ENCODE measurements at regions not wholly inside any gene's neighbourhood (a gene's known extent, or its start where the extent isn't known, plus 50 kb on each side); places are given as distances from the start of the nearest gene placed in this dataset.

- no peak for DNase-seq
Observed at GRCh38 chr7:51727441-51727840, 410.8 kb upstream of the COBL start.

DNA sequence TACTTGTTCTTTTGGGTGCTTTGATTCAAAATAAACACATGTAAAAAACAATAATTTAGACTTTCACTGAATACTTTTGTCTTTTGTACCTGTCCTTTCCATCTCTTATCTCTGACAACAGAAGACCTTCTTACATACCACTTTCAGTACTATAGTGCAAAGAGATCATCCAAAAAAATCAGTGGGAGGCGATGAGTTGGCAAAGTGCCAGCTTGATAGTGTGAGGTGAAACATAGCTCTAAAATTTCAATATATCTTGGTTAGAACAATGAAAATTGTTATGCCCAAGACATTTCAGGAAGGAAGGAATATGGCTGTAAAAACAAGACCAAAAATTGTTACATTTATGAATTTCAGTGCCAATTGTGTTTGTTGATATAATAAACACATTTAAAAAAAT is 390.2 kb upstream of the COBL start:
- no peak for DNase-seq

DNA sequence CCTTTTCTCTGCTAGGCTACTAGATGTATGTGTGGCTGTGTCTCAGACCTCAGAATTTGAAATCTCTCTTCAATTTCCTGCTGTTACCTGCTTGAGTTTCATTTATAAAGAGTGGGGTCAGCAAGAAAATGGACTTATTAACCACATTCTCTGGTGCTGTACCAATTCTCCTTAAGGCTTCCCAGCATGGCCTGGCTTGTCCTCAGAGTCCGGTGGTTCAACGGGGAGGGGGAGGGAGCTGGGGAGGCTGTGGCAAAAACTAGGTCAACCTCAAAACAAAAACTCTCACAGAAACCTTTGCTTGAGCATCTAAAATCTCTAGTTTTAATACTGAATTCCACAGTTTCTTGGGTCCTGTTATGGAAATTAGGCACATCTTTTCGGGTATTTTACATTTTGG is 389.1 kb upstream of the COBL start:
- no peak for DNase-seq

DNA sequence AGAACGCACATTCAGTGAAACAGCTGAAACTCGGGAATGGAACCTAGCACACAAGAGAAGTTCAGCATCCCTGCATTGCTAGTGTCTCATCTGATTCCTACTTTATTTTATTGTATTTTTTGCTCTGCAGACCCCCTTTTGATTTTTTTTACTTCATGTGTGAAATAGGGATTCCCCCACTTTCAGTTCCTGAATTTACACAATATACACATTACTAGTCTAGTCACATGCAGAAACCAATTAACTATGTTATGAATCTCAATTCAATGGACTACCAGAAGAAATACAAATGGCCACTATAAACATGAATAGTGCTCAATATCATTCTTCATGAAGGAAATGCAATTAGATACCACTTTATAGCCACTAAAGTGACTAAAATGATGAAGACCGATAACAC is 386.1 kb upstream of the COBL start:
- no peak for DNase-seq

- no peak for DNase-seq
Observed at GRCh38 chr7:51701935-51702334, 385.3 kb upstream of the COBL start.

- no peak for DNase-seq
Observed at GRCh38 chr7:51700593-51701215, 384.1 kb upstream of the COBL start.

DNA sequence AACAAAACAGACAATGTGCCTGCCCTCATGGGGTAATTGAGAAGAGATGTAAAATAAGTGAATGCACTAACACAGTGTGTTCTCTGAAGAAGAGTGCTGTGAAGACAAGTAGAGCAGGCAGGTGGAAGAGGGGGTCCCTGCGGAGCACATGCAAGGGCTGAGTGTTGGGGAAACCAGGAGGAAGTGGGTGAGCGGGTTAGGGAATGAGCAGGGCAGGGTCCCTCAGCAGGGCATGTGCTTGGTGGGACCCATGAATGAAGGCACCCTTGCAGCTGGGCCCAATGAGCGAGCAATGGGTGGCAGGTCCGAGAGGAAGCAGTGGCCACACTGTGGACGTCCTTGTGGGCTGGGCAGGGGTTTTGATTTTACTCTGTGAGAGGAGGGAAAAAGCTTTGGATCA is 376.6 kb upstream of the COBL start:
- no peak for DNase-seq

DNA sequence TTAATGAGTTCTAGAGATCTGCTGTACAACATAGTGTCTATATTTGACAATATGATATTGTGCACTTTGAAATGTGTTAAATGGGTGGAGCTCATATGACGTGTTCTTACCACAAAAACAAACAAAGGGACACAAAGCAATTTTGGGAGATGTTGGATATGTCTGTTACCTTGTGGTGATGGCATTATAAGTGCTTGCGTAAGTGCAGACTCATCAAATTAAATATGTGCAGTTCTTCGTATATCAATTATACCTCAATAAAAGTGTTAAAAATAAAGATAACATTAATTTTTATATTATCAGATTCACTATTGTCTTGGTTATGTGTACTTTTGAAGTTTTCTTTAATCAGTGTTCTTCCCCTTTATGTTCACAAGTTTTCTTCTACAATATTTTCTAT is 372.9 kb upstream of the COBL start:
- no peak for DNase-seq

- DNase-seq, result no peak
Observed at GRCh38 chr7:51685794-51686193, 369.2 kb upstream of the COBL start.

DNA sequence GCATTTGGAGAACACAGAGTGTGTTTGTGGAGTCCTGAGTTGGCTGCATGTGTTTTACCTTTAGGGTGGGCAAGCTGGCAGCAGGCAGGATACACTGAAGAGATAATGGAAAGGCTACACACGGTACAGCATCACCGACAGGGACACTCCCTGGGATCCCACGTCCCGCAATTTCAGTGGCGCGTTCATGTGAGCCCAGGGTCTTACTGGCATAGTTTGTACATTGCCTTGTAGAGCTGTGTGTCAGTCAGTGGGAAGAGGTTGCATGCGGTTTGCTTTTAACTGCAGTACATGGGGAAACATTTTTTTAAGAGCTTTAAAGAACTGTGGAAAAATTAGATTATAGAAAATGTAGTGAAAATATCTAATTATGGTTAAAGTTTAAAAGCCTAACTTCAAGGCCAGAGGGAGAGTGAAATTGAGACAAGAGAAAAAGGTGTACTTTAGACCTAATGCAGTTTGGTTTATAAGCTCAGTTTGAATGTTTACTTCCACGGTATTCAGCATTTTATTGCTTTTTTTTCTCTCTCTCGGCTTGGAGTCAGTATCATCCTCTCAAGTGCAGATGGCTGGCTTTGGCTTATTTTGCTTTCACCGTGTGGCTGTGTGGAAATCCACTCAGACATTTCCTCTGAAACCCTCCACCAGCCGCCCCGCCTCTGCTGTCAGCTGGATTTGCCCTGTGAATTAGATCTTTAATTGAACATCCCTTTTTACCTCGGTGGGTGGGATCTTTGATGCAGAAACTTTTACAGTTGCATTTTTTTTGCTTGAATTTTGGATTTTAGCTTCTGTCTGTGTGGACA is 364.2 kb upstream of the COBL start:
- no peak for DNase-seq

- DNase-seq, result no peak
Observed at GRCh38 chr7:51679358-51679757, 362.7 kb upstream of the COBL start.

DNA sequence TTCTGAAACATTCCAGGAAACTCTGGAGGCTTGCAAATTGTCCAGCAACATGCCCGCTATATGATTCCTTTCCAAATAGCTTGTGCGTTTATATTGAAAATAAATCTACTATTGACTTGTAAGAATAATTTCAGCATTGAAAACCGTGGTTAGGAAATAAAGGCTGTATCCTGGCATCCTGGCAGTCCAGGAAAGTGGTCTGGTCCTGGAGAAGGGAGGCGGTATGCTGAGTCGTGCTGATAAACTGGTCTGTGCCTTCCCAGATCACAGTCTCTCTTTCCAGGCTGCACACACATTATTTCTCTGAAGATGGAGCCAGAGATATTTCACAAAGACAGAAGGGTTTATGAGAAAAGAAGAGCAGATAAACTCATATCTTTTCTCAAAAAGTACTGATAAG is 350.1 kb upstream of the COBL start:
- no peak for DNase-seq

GRCh38 chr7:51666266-51666665 is 349.7 kb upstream of the COBL start:
- DNase-seq, result no peak

DNA sequence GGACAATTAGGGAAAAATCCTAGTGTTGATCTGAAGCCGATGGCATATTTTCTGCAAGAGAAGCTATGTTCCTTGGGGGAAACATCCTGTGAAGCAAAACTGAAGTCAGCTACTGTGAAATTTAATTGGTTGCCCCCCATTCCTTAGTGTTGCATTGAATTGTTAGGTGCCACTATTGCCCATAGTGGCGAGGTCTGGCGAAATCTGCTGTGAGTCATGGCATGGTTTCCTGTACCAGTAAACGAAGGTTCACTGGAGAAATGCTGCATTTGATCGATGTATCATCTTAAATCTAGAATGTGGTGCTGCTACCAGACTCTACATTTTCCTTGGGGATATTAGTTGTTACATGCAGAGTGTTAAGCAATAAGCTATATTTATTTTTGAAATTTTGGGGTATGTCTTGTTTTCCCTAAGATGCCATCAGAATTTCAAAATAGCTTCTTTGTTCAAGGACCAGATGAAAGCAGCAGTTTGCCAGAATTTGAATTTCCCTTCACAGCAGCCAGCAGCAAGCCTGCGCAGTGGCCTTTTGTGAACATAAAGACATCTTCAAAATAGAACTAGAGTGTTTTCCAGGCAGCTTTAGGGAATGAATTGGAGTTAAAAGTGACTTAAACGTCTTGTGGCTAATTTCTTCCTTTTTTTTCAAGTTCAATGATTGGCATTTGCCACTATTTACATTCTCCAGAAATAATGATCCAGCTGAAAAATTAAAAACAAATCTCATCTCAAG is 348.6 kb upstream of the COBL start:
- DNase-seq, result no peak

DNA sequence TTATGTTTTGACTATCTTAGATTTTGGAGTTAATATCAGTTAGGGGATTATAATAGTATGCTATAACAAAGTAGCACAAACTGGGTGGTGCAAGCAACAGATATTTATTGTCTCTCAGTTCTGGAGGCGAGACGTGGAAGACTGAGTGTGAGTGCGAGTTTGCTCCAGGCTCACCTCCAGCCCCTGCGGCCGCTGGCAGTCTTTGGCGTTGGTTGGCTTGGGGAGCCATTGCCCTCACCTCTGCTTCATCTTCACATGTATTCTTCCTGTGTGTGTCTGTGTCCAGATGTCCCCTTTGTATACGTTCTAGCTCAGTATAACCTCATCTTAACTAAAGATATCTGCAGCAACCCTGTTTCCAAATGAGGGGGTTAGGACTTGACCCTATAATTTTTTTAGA is 343.9 kb upstream of the COBL start:
- DNase-seq, result no peak

DNA sequence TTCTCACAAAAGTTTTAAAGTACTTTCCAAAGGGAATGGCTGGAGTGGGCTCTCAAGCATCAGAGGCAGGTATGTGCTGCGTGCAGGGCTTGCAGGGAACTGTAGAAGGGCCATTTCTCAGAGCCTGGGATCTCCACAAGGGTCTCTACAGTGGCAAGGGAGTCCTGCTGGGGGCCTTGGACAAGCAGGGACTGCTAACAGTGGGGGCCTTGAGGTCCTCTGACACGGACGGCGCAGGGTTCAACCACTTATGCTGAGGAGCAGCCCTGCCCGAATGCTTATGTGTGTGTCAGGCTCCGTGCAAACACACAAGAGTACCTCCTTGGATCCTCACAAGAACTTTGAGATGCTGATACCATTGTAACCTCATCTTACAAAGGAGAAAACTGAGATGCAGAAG is 342.1 kb upstream of the COBL start:
- DNase-seq, result no peak

- DNase-seq, result no peak
Observed at GRCh38 chr7:51647931-51648351, 331.3 kb upstream of the COBL start.

GRCh38 chr7:51647486-51647885 is 330.9 kb upstream of the COBL start:
- no peak for DNase-seq

GRCh38 chr7:51645702-51646298 is 329.2 kb upstream of the COBL start:
- DNase-seq, result no peak

GRCh38 chr7:51645255-51645654 is 328.6 kb upstream of the COBL start:
- no peak for DNase-seq

- no peak for DNase-seq
Observed at GRCh38 chr7:51644216-51644615, 327.6 kb upstream of the COBL start.

DNA sequence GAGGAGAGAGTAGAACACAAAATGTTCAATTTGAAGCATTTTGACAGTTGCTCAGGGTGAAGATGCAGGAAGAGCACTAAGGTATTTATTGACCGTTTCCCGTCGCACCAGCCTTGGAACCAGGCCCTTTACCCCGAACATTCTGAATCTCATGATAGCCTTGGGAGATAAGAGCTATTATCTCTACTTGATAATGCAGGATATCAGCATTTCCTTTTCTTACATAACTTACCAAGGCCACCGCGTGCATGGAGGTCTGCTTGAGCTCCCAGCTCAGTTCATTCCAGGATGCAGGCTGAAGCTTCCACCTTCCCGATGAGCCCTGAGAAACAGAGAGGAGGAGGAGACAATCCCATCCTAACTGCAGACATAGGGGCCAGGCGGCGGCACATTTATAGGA is 324.2 kb upstream of the COBL start:
- DNase-seq, result no peak

GRCh38 chr7:51639661-51640334 is 323.2 kb upstream of the COBL start:
- no peak for DNase-seq
